Bronchial epithelial cell (primary cell): ENCODE measurements at regions not wholly inside any gene's neighbourhood (a gene's known extent, or its start where the extent isn't known, plus 50 kb on each side); places are given as distances from the start of the nearest gene placed in this dataset.

Source experiments
- DNase-seq: peaks from one replicate; pipeline ENCODE4 v3.0.0-alpha.2; 2010; ENCODE audit warnings: low read depth
- FAIRE-seq: peaks from 2 replicates; lab custom pipeline; 2011; peaks lifted over from hg19 to GRCh38; lab: Jason Lieb, UNC
- H3K27me3 ChIP-seq: 2 replicates; pipeline ENCODE4 v1.5.1; 2011; ENCODE audit warnings: low read length; ENCODE audit not compliant: control insufficient read depth, insufficient read depth
- H3K36me3 ChIP-seq: 2 replicates; pipeline ENCODE4 v1.5.1; 2011; ENCODE audit warnings: low read length; ENCODE audit not compliant: control insufficient read depth, insufficient read depth
- H3K4me3 ChIP-seq: 2 replicates; pipeline ENCODE4 v1.5.1; 2011; ENCODE audit warnings: mild to moderate bottlenecking, low read depth, low read length, control low read depth
- TF ChIP-seq, protein P1 (sequence below): IDR thresholded peaks from 2 replicates; pipeline ENCODE4 v1.5.1; 2011; ENCODE audit warnings: mild to moderate bottlenecking, moderate library complexity, low read length, control low read depth, inconsistent platforms; ENCODE audit not compliant: insufficient read depth, severe bottlenecking

- no peak for FAIRE-seq
- DNase-seq: no peak
- Histone ChIP-seq H3K27me3 (no peaks in the 10 kb centered on the region), H3K36me3 (no peaks in the 10 kb centered on the region), H3K4me3 (no peak overlapping the region)
- TF ChIP-seq, protein P1, sequence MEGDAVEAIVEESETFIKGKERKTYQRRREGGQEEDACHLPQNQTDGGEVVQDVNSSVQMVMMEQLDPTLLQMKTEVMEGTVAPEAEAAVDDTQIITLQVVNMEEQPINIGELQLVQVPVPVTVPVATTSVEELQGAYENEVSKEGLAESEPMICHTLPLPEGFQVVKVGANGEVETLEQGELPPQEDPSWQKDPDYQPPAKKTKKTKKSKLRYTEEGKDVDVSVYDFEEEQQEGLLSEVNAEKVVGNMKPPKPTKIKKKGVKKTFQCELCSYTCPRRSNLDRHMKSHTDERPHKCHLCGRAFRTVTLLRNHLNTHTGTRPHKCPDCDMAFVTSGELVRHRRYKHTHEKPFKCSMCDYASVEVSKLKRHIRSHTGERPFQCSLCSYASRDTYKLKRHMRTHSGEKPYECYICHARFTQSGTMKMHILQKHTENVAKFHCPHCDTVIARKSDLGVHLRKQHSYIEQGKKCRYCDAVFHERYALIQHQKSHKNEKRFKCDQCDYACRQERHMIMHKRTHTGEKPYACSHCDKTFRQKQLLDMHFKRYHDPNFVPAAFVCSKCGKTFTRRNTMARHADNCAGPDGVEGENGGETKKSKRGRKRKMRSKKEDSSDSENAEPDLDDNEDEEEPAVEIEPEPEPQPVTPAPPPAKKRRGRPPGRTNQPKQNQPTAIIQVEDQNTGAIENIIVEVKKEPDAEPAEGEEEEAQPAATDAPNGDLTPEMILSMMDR: no peak
These were observed 337.8 kb downstream of the ADAMTS20 start for GRCh38 chr12:43214166-43214565.

- H3K4me3 ChIP-seq: no peak overlapping the region
- TF ChIP-seq, protein P1: no peak
These were observed 338.4 kb downstream of the ADAMTS20 start for GRCh38 chr12:43213608-43214007.

GRCh38 chr12:43210485-43211192 lies 341.4 kb downstream of the ADAMTS20 start:
- no peak for FAIRE-seq
- no peaks in the 10 kb centered on the region for H3K36me3 ChIP-seq
- no peaks in the 10 kb centered on the region for H3K27me3 ChIP-seq
- peak; percentile 36 for DNase-seq
- TF ChIP-seq, protein P1: no peak
- no peak overlapping the region for H3K4me3 ChIP-seq

More at GRCh38 chr12:43213608-43214007, 338.4 kb downstream of the ADAMTS20 start:
- Histone ChIP-seq H3K36me3 (no peaks in the 10 kb centered on the region), H3K27me3 (no peaks in the 10 kb centered on the region)
- FAIRE-seq: no peak
- no peak for DNase-seq

GRCh38 chr12:43208627-43209026 lies 343.4 kb downstream of the ADAMTS20 start:
- Histone ChIP-seq H3K27me3 (no peaks in the 10 kb centered on the region), H3K36me3 (no peaks in the 10 kb centered on the region), H3K4me3 (no peak overlapping the region)
- DNase-seq (no peak), FAIRE-seq (no peak)
- TF ChIP-seq, protein P1: no peak

- no peak for DNase-seq
- H3K27me3 ChIP-seq: no peaks in the 10 kb centered on the region
- TF ChIP-seq, protein P1: no peak
- FAIRE-seq: no peak
- H3K4me3 ChIP-seq: no peak overlapping the region
- no peaks in the 10 kb centered on the region for H3K36me3 ChIP-seq
These were observed 343.8 kb downstream of the ADAMTS20 start for GRCh38 chr12:43208221-43208620.

DNA sequence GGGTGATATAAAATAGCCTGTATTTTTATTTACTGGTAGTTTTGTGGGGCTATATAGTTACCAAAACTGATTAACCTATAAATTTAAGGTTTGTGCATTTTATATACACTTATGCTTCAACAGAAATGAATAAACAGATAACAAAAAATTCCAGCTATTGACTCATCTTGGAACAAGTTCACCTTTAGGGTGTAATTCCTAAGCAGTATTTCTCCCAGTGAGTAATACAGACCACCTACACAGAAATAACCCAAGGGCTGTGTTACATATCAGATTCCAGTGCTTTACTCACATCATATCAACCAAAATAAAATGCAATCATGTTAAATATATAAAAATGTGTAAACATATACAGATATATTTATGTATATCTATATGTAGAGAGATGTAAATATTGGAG lies 345.6 kb downstream of the ADAMTS20 start:
- Histone ChIP-seq H3K36me3 (no peaks in the 10 kb centered on the region), H3K4me3 (no peak overlapping the region), H3K27me3 (no peaks in the 10 kb centered on the region)
- FAIRE-seq: no peak
- TF ChIP-seq, protein P1: no peak
- peak; percentile 84 for DNase-seq
